Superior temporal gyrus (tissue), 1 donor: ENCODE measurements at regions not wholly inside any gene's neighbourhood (a gene's known extent, or its start where the extent isn't known, plus 50 kb on each side); places are given as distances from the start of the nearest gene placed in this dataset.

Source experiments
- DNase-seq: peaks from one replicate; pipeline ENCODE4 v3.0.0-alpha.2; 2016; ENCODE audit errors: extremely low spot score

DNA sequence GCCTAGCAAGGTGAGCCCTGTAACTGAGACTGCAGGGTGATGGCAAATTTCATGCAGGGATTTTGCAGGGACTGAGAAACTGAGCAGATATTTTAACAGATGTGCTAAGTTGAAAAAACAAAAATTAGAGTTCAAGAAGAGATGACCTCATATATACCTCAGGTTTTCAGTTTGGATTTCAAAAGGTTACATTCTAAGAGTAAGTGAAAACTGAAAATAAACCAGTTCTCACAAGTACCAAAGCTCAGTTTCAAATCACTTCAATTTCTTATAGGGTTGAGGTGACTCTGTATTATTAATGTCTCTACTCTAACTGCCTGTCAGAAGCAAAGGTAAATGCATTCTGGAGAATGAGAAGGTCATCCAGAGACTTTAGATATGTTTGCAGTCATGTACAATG lies 237.4 kb upstream of the VRK2 start:
- DNase-seq = no peak

DNA sequence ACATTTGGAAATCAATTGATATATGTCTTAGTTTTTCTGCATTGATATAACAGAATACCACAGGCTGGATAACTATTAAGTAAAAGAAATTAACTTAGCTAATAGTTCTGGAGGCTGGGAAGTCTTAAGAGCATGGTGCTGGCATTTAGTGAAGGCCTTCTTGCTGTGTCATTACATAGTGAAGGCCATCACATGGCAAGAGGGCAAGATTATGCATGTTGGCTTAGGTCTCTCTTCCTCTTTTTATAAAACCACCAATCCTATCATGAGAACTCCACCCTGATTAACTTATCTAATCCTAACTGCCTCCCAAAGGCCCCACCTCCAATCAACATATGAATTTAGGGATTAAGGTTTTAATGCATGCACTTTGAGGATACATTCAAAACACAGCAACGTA lies 225.5 kb upstream of the VRK2 start:
- DNase-seq = no peak

DNA sequence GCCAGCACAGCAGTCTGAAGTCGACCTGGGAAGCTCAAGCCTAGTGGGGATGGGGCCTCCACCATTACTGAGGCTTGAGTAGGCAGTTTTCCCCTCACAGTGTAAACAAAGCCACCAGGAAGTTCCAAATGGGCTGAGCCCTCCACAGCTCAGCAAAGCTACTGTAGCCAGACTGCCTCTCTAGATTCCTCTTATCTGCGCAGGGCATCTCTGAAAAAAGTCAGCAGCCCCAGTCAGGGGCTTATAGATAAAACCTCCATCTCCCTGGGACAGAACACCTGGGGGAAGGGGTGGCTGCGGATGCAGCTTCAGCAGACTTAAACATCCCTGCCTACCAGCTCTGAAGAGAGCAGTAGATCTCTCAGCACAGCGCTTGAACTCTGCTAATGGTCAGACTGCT lies 218.4 kb upstream of the VRK2 start:
- DNase-seq = no peak

DNA sequence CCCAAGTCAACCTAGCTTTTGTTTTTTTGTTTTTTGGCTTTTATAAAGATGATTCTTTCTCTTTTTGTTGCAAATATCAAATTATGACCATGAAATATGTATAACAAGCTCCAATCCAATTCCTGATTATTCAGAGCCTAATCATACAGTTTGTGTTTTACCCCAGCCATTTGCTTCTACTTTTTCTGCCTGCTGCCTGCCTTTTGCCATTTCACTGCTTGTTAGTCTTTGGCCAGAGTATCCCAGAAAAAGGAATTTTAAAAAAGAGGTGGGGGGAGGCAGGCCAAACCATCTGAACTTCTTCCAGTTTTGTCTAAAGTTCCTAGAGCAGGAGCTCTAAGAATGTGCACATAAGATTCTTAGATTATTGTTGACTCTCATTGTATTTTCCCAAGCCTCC lies 211.9 kb upstream of the VRK2 start:
- DNase-seq = no peak

DNA sequence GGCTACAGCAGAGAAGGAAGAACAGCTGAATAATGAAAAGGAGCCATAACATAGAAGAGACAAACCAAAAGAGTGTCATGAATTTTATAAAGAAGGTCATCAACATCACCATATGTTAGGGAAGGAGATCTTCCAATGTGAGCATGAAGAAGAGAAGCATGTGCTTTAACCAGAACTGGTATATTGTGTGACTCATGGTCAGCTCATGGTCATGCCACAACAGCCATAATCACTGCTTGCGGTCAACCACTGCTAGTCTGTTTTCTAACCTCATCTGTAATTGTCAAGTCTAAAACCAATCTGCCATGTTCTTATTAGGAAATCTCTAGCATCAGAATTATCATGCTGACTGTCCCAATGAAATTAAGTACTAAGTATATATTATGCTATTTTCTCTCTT lies 204.1 kb upstream of the VRK2 start:
- no peak for DNase-seq

DNA sequence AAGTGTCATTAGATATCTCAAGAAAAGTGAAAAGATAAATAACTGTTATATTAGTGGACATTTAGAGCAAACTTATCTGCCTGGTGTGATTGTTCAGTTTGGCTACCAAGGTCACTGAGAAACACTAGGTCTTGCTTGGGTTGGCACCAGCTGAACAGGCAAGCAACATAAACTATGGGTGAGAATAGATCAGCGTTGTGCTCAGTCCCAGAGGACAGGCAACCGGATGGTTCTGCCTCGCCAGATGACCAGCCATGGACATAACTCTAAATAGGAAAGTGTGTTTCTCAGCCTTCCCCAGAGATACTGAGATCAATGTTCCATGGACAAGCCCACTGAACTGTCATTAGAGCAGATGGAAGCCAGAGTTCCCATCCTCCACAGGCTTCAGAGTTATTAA lies 203.4 kb upstream of the VRK2 start:
- no peak for DNase-seq

DNA sequence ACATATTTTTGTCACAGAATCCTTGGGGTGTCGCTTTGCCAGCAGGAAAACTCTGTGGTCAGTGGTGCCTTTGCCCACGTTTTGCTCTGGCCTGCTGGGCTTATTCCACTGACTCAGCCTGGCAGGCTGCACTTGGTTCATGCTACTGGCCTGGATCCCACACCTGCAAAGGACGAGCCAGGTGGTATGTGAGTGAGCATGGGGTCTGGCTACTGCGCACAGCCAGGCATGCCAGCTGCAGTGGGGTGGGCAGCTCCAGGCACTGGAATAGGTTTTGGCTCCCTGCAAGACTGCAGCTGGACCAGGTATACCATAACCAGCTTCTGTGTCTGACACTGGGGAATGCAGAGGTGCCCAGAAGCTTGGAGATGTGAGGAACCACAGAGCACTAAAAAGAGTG lies 197.9 kb upstream of the VRK2 start:
- no peak for DNase-seq

DNA sequence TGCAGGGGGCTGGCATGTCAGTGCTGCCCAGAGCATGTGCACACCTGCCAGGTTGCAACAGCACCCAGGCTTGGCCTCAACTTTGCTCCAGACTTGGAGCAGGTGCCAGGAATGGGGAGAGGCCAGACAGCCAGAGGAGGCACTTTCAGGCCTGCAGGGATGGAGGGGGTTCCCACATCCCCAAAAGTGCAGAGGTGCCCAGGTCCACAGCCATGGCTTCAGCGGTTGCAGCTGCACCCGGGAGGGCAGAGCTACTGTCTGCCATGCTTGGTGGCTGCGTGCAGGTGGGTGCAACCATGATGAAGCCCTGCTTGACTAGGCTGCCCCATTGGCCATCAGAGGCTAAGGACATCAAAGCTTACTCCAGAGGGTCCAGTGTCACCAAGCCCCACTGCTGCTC lies 196.8 kb upstream of the VRK2 start:
- no peak for DNase-seq

DNA sequence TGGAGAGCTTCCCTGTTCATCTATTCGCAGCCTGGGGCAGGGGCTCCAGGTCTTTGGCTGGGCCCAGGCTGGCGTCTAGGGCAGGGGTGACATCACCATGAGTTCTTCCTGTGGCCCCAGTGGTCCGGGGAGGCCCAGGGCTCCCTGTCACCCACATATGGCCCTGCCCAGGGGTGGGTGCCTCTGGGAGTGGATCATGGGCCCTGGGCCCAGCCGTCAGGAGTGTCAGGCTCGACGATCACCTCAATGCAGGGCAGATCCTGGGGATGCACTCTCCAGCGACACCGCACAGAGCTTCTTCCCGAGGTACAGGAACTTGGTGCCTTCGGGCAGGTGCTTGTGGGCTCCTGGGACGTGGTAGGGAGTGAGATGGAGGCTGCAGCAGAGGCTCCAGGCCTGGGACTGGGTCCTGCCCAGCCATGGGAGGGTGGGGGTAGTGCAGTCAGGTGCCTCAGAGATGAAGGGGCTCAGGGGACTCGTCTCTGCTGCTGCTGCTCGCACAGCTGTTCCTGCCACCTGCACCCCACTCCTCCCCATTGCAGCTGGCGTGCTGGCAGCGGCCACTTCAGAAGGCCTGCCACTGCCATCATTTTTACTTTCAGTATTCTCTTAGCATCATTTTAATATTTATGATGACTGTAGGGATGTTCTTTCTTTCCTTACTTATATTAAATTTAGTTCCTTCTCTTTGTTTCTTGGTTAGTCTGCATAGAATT lies 196.0 kb upstream of the VRK2 start:
- no peak for DNase-seq

DNA sequence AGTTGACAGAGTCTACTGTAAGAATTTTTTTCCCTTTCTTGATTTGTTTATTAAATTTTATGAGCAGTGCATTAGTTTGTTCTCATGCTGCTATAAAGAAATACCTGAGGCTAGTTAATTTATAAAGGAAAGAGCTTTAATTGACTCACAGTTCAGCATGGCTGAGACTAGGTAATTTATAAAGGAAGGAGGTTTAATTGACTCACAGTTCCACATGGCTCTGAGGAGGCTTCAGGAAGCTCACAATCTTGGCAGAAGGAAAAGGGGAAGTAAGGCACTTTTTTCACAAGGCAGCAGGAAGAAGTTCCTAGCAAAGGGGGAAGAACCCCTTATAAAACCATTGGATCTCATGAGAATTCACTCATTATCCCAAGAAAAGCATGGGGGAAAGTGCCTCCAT lies 191.4 kb upstream of the VRK2 start:
- no peak for DNase-seq

DNA sequence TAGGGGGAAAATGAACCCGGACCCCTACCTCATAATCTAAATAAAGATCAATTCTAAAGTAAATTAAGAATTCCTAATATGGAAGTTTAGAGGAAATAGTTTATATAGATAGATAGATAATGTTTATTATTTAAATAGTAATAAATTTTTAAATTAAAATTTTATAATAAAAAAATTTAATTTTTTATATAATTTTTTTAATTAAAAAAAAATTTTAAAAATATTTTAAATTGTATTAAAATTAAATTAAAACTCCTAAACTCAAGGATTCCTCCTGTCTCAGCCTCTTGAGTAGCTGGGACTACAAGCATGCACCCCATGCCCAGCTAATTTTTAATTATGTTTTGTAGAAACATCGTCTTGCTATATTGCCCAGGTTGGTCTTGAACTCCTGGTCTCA lies 186.9 kb upstream of the VRK2 start:
- no peak for DNase-seq

DNA sequence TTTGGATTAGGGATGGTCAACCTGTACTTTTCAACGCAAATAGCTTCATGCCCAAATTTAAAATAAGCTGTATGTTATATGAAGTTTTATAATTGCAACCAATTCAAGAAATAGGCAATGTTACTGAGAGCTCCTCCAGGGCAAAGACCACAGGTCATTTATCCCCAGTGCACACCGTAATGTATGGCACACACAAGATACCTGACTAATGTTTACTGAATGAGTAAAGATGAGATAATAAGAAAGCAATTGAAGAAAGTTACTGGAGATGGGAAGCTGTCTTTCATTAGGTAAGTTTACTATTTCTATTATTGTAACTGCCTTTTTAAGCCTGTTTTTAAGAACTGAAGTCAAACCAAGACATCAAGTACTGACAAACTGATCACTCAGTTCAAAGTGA lies 184.5 kb upstream of the VRK2 start:
- no peak for DNase-seq

DNA sequence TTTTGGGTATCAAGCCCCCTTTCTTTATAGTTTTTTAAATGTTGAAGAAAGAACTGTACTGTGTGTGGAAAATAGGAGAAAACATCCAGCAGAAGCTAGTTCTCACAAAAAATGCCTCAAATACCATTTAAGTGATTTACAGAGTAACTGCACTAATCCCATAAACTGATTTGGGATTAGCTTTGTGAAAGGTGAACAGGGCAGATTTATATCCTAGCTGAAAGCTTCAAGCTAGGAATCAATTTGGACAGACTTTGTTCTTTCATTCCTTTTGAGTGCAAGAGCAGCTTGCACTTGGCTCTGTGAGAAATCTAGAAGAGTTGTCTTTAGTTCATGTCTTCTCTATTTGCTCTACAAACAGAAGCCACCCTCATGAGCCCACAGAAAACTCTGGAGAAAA lies 183.9 kb upstream of the VRK2 start:
- DNase-seq = no peak

DNA sequence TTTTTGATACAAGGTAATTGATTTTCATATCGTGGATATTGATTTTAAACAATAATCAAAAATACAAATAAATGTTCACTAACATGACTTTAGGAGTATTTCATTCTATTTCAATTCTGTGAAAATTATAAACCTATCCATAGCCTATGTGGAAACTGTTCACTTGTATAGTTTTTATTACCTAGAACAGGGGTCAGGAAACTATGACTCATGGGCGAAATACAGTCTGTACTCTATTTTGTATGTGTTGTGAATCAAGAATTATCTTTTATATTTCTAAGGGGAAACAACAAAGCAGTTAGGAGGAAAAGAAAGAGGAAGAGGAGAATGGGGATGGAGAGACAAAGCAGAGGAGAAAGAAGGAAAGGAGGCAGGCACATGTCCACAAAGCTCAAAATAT lies 181.7 kb upstream of the VRK2 start:
- no peak for DNase-seq

DNA sequence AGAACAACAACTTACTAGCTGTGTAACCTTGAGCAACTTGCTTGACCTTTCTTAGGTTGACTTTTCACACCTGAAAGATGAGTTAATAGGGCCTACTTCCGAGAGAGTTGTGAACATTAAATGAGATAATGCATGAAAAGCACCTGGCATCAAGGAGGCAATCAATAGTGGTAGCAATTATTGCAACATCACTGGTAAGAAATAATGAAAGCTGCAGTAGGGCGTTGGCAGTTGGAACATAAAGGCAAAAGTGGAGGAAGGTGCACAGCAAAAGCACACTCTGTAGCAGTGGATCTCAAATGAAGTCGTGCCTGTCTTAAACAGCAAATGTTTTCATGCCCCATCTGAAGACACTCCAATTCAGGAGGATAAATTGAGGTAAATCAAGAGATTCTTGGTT lies 178.9 kb upstream of the VRK2 start:
- DNase-seq = no peak

DNA sequence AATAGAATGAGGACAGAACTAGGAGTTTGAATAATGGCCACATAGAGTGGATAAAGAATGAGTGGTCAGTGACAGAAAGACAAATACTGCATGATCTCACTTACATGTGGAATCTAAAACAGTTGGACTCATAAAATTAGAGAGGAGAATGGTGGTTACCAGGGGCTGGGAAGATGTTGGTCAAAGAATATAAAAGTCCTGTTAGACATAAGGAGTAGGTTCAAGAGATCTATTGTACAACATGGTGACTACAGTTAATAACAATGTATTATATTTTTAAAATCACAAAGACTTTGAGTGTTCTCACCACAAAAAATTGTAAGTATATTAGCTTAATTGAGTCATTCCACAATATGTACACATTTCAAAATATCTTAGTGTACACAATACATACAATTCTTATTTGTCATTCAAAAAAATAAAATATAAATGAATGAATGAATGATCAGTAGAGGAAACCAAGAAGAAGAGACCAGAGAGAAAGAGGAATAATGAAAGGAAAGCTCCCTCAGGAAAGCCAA lies 177.9 kb upstream of the VRK2 start:
- no peak for DNase-seq

DNA sequence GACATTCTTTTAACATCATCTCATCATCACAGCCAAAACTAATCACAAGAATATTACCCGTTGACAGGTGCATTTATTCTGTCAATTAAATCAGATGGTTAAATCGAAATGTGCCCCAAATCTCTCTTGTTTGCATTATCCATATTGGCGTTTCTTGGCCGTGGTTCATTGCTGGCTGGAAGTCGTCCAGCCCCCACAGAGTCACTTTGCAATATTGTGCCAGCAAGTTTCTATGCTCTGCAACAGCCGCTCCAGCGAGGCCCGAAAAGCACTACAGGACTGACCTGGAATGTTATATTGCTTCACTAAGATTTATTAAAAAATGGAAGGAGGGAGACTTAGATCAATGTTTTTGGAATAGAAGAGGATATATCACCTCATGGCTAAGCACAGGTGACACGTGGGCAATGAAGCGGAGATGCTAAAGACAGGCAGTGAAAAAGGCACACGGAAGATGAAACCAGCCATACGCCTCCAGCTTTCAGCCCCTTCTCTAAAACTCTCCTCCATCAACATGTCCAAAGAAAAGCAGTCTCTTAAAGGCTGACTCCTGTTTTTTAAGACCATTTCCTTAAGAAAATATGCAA lies 176.8 kb upstream of the VRK2 start:
- DNase-seq = peak; percentile 12

DNA sequence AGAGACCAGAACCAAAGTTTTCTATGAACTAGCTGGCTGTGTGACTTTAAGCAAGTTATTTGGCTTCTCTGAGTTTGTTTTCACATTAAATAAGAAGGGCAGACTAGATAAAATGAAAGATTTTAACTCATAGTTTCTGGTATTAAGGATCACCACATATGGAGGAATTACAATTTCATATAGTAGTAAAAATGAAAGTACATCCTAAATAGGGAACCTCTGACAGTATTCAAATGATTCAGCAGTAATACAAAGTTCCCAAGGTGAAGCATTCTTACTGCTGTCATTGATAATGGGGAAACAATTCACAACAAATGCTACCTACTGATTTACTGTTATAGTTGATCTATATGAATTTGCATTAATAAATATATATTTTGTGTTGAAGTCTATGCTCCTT lies 170.3 kb upstream of the VRK2 start:
- DNase-seq = no peak

DNA sequence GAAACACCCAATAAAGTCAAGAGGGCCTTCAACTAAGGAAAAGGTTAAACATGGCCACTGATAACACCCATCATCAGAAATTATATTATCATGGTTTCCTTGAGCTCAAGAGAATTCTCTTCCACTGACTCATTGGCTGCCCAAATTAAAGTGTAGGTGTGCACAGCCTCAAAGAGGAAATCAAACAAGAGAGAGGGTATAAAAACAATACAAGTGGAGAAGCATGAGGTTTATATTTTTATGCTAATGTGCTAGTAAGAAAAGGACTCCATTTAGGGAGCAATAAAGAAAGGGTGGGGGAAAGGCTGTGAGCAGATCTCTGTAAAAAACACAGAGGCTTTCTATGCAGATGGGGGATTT lies 168.8 kb upstream of the VRK2 start:
- DNase-seq = no peak

DNA sequence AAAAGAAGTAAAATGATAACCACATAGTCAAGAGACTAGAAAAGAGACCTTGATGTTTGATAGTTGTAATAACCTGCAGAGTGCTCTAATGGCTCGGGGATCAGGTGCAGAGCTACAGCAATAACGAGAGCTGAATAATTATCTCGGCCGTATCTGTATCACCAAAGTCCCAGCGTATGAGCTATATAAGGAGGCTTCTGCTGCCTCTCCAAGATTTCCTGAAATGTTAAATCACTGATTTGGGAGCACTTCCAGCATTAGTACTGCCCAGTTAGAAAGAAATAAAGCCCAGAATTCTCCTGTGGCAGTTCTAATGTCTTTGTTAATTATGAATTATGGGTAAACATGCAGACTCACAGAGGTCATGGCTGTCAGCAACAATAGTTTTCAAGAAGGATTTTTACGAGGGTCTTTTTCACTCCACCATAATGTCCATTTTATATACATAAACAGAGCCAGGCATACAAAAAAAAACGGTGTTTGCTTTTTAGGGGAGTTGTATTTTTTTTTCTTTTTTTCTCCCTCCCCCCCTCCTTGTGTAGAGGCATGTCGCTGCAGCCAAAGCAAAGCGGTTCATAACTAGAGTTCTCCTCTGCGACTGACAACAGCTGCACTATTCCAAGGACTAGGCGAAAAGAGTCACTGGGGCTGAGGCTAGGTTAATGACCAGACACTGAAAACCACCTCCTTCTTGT lies 168.3 kb upstream of the VRK2 start:
- DNase-seq = peak; percentile 77

DNA sequence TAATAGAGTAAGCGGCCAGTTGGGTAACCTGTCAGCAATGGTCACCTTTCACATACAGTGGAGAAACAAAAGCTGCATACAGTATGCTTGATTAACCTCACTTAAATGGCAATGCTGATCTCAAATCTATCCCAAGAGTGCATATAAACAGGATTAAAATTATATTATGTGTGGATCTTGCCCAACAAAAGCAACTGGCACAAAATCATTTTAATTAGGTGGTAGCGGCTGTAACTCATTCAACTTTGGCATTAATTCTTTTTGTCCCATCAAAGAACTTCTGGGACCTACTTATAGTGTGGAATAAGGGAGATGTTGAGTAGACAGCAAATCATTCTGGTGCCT lies 167.8 kb upstream of the VRK2 start:
- DNase-seq = no peak

DNA sequence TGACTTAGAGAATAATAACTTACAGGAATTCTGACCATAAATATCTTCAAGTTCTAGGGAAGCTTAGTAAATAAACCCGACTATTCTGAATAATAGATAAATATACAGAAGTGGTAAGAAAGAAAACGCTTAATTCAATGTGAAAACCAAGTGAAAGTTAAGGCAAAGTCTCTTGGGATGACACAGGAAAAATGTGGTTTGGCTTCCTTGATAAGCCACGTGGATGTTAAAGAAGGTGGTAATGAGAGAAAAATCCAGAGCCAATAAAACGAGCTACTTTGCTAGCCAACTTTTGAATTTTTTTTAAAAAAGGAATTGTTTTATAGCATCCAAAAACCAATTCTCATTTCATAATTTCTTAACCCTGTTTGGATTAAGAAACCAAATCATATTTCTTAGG lies 166.2 kb upstream of the VRK2 start:
- peak; percentile 31 for DNase-seq

DNA sequence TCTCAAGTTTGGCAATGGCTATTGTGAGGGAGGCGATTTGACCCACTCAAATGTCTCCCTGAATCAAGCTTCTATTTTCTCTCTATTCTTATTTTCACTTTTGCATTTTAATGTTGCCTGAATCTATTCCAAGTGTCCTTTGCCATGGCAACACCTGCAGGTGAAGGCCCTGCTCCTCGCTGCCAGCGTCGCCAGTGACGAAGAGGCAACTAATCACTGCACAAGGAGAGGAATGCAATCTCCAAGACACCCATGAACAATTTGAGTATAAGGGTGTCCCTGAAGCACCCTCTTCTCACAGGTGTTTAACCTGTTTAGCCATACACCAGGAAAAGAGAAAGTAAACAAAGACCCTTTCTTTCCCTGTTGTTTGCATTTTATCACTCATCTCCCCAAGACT lies 165.6 kb upstream of the VRK2 start:
- peak; percentile 31 for DNase-seq
